T-cell (primary cell): ENCODE measurements at regions not wholly inside any gene's neighbourhood (a gene's known extent, or its start where the extent isn't known, plus 50 kb on each side); places are given as distances from the start of the nearest gene placed in this dataset.

Source experiments
- ATAC-seq, 4 experiments: fragments of 200-7000 bp in 3 of 4; fragments of 150-1000 bp in 1 of 4; cut with Tn5 transposase; replicated peaks in 1 of 4; 1 replicate in 3 of 4; 2 replicates in 1 of 4; pipeline ENCODE4 v1.10.0; 2021; ENCODE audit warnings: moderate library complexity in 3 of 4, mild to moderate bottlenecking in 2 of 4, moderate number of reproducible peaks in 1 of 4
- CTCF ChIA-PET, 2 donors: fragments of 300-600 bp; sonication (Branson Sonifier 250); formaldehyde crosslinking; loops; one replicate each; lab custom pipeline; 2022; ENCODE audit warnings: antibody characterized with exemption in 2 of 2; lab: Charles Lee
- POLR2A ChIA-PET, 2 donors: fragments of 300-600 bp; sonication (Branson Sonifier 250); formaldehyde crosslinking; loops; one replicate each; lab custom pipeline; 2022; ENCODE audit warnings: antibody characterized with exemption in 2 of 2; lab: Charles Lee
- DNase-seq, 35 experiments: peaks; one replicate each; pipeline versions ENCODE4 v3.0.0 to v3.0.0-alpha.2; 2013 to 2023
- H3K27ac ChIP-seq: one replicate; pipeline ENCODE4 v1.5.1; 2013; ENCODE audit warnings: low read length
- H3K27me3 ChIP-seq, 2 experiments: replicated peaks in 1 of 2; 1 replicate in 1 of 2; 2 replicates in 1 of 2; pipeline versions ENCODE4 v1.6.1 to v1.7.0; 2013; ENCODE audit warnings: low read length in 1 of 2, mixed read lengths in 1 of 2; ENCODE audit not compliant: control insufficient read depth in 2 of 2, insufficient read depth in 2 of 2; ENCODE audit errors: extremely low read depth in 1 of 2
- H3K36me3 ChIP-seq, 2 donors: 1 replicate in 1 of 2; 2 replicates in 1 of 2; pipeline versions ENCODE4 v1.6.1 to v1.7.0; 2013; ENCODE audit warnings: low read length in 1 of 2; ENCODE audit not compliant: control insufficient read depth in 2 of 2, insufficient read depth in 1 of 2; ENCODE audit errors: extremely low read depth in 1 of 2
- H3K4me1 ChIP-seq, 2 experiments: 1 replicate in 1 of 2; 2 replicates in 1 of 2; pipeline versions ENCODE4 v1.6.1 to v1.7.0; 2013; ENCODE audit warnings: low read length in 2 of 2, mixed read lengths in 1 of 2; ENCODE audit not compliant: insufficient read depth in 2 of 2, control insufficient read depth in 1 of 2; ENCODE audit errors: extremely low read depth in 1 of 2
- H3K4me3 ChIP-seq, 2 donors: 1 replicate in 1 of 2; 2 replicates in 1 of 2; pipeline versions ENCODE4 v1.5.1 to v1.7.0; 2013; ENCODE audit warnings: mild to moderate bottlenecking in 2 of 2, low read length in 1 of 2, moderate library complexity in 1 of 2; ENCODE audit not compliant: control insufficient read depth in 1 of 2; ENCODE audit errors: extremely low read depth in 1 of 2
- H3K9me3 ChIP-seq: 2 replicates; pipeline ENCODE4 v1.7.0; 2013
- H3K27ac Mint-ChIP-seq, 2 donors: one replicate each; pipeline ENCODE4 v1.8.0; 2020 to 2021; ENCODE audit warnings: mild to moderate bottlenecking in 2 of 2, mixed read lengths in 2 of 2
- H3K27me3 Mint-ChIP-seq, 2 donors: one replicate each; pipeline ENCODE4 v1.8.0; 2021 to 2022; ENCODE audit warnings: mixed read lengths in 2 of 2
- H3K36me3 Mint-ChIP-seq: one replicate; pipeline ENCODE4 v1.8.0; 2021; ENCODE audit warnings: mixed read lengths
- H3K4me1 Mint-ChIP-seq, 3 donors: one replicate each; pipeline ENCODE4 v1.8.0; 2020 to 2022; ENCODE audit warnings: mixed read lengths in 3 of 3, mild to moderate bottlenecking in 1 of 3
- H3K4me3 Mint-ChIP-seq, 3 donors: one replicate each; pipeline ENCODE4 v1.8.0; 2020 to 2022; ENCODE audit warnings: mild to moderate bottlenecking in 3 of 3, mixed read lengths in 3 of 3, moderate library complexity in 3 of 3
- H3K9me3 Mint-ChIP-seq, 3 donors: one replicate each; pipeline ENCODE4 v1.8.0; 2020 to 2022; ENCODE audit warnings: mixed read lengths in 3 of 3
- WGBS: methylation state at CpG from one replicate; pipeline ENCODE4 v1.1.5; 2013; ENCODE audit warnings: missing lambda C conversion rate; ENCODE audit not compliant: insufficient coverage; 5-methylcytosine and 5-hydroxymethylcytosine counted together

- Mint-ChIP-seq H3K36me3 (no peaks in the 10 kb centered on the region), H3K4me3 (no peak overlapping the region), H3K27me3 (peaks cover 13 to 27% of the 10 kb centered on the region in 2 donors), H3K27ac (no peak overlapping the region), H3K9me3 (no peaks in the 10 kb centered on the region), H3K4me1 (no peaks in the 10 kb centered on the region)
- ATAC-seq: no peak
- Histone ChIP-seq H3K9me3 (no peaks in the 10 kb centered on the region), H3K36me3 (no peaks in the 10 kb centered on the region), H3K27me3 (peaks cover 0 to 6% of the 10 kb centered on the region in 2 experiments), H3K27ac (no peak overlapping the region), H3K4me3 (no peak overlapping the region), H3K4me1 (no peaks in the 10 kb centered on the region)
- no peak for DNase-seq
- WGBS: 84% methylated on average over 8 of the region's 9 CpGs
- ChIA-PET POLR2A (interaction anchor here in 1 of 2 donors (0.6 kb wide), 1 partner anchor 1558 kb away, joined by 10 read pairs; no protein-coding TSS in a partner anchor), CTCF (no interaction called here)
Observed at GRCh38 chr15:94677202-94677790, 445.9 kb downstream of the MCTP2 start.

GRCh38 chr15:94682171-94682570, 450.8 kb downstream of the MCTP2 start:
- Mint-ChIP-seq H3K27me3 (peaks cover 9 to 20% of the 10 kb centered on the region in 2 donors), H3K4me1 (no peaks in the 10 kb centered on the region), H3K9me3 (no peaks in the 10 kb centered on the region), H3K36me3 (no peaks in the 10 kb centered on the region), H3K27ac (no peak overlapping the region), H3K4me3 (no peak overlapping the region)
- DNase-seq: no peak
- WGBS: 68% methylated on average over 2 of the region's 3 CpGs
- ATAC-seq: no peak
- Histone ChIP-seq H3K27me3 (no peaks in the 10 kb centered on the region), H3K27ac (no peak overlapping the region), H3K4me3 (no peak overlapping the region), H3K4me1 (no peaks in the 10 kb centered on the region), H3K9me3 (no peaks in the 10 kb centered on the region), H3K36me3 (no peaks in the 10 kb centered on the region)
- POLR2A ChIA-PET: no interaction called here
- CTCF ChIA-PET: no interaction called here

DNA sequence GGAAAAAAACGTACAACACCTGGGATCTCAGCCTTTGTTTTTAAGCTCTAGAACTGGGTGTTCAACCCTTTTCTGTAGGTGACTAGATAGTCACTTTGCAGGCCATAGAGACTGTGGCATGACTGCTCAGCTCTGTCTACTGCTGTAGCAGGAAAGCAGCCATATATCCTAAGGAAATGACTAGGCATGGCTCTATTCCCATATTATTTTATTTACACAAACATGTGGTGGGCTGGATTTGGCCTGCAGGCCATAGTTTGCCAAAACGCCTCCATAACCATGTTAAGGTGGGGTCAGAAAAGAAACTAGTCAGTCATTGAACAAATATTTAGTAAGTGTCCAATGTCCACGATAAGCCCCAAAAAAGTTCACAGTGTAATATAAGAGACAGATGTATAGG, 452.5 kb downstream of the MCTP2 start:
- ATAC-seq: no peak
- POLR2A ChIA-PET: no interaction called here
- Mint-ChIP-seq H3K27me3 (peaks cover 9 to 15% of the 10 kb centered on the region in 2 donors), H3K9me3 (no peaks in the 10 kb centered on the region), H3K36me3 (no peaks in the 10 kb centered on the region), H3K4me1 (no peaks in the 10 kb centered on the region), H3K27ac (no peak overlapping the region), H3K4me3 (no peak overlapping the region)
- Histone ChIP-seq H3K27me3 (no peaks in the 10 kb centered on the region), H3K27ac (no peak overlapping the region), H3K9me3 (no peaks in the 10 kb centered on the region), H3K36me3 (no peaks in the 10 kb centered on the region), H3K4me3 (no peak overlapping the region), H3K4me1 (no peaks in the 10 kb centered on the region)
- 40% methylated on average over 1 of the region's 3 CpGs for WGBS
- CTCF ChIA-PET: no interaction called here
- no peak for DNase-seq

DNA sequence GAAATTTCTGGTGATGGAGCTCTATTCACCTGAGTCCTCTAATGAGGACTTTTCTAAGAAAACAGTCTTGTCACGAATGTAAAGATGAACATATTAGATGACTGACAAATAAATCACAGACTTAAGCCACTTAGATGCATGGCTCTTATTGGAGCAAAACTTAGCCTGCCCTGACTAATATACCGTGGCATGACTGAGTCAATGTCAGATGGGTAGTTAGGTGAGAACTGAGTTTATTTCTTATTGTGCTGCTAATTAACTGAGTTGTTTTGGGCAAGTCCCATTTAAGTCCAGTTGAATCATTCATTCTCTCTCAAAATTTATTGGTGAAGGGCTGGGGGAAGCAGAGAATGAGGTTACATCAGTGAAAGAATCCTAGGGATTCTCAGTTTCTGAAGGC, 459.8 kb downstream of the MCTP2 start:
- DNase-seq (no peak), ATAC-seq (no peak)
- no peak overlapping the region for H3K4me3 Mint-ChIP-seq
- Histone ChIP-seq H3K27ac (no peak overlapping the region), H3K9me3 (no peaks in the 10 kb centered on the region), H3K36me3 (no peaks in the 10 kb centered on the region), H3K27me3 (no peaks in the 10 kb centered on the region), H3K4me3 (no peak overlapping the region), H3K4me1 (no peaks in the 10 kb centered on the region)
- no peaks in the 10 kb centered on the region for H3K36me3 Mint-ChIP-seq
- CTCF ChIA-PET: no interaction called here
- no peaks in the 10 kb centered on the region for H3K4me1 Mint-ChIP-seq
- H3K27me3 Mint-ChIP-seq: peaks cover 0 to 4% of the 10 kb centered on the region in 2 donors
- H3K9me3 Mint-ChIP-seq: no peaks in the 10 kb centered on the region
- WGBS: 100% methylated on average over 1 of the region's 2 CpGs
- POLR2A ChIA-PET: no interaction called here
- no peak overlapping the region for H3K27ac Mint-ChIP-seq

GRCh38 chr15:94692710-94693109, 461.3 kb downstream of the MCTP2 start:
- Histone ChIP-seq H3K4me3 (no peak overlapping the region), H3K27me3 (no peaks in the 10 kb centered on the region), H3K36me3 (no peaks in the 10 kb centered on the region), H3K4me1 (no peaks in the 10 kb centered on the region), H3K27ac (no peak overlapping the region), H3K9me3 (no peaks in the 10 kb centered on the region)
- Mint-ChIP-seq H3K27ac (no peak overlapping the region), H3K27me3 (peaks cover 0 to 4% of the 10 kb centered on the region in 2 donors), H3K4me1 (no peaks in the 10 kb centered on the region), H3K9me3 (no peaks in the 10 kb centered on the region), H3K36me3 (no peaks in the 10 kb centered on the region), H3K4me3 (no peak overlapping the region)
- WGBS: no CpG with 5 or more reads among the region's 3 CpGs
- ATAC-seq (no peak), DNase-seq (no peak)
- ChIA-PET POLR2A (no interaction called here), CTCF (no interaction called here)

DNA sequence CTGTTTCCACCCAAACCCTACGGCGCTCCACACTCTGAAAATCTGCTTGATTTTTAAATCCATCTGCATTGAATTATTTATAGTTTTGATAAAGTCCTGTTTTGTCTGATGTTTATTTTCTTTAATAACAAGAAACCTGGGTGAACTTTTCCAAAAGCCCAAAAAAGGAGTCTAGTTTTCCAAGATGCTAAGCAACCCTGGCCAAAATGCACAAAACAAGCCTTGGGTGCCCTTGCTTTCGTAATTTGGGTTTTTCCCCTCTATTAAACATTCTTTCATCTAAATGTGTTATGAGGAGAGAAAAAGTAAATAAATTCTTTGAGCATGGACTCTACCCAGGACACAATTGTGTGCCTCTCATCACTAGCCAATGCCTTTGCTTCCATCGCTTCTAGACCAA, 468.9 kb downstream of the MCTP2 start:
- peaks cover 0 to 14% of the 10 kb centered on the region in 2 donors for H3K27me3 Mint-ChIP-seq
- Histone ChIP-seq H3K4me1 (no peaks in the 10 kb centered on the region), H3K27ac (no peak overlapping the region), H3K4me3 (no peak overlapping the region), H3K27me3 (no peaks in the 10 kb centered on the region), H3K9me3 (no peaks in the 10 kb centered on the region), H3K36me3 (no peaks in the 10 kb centered on the region)
- no peak overlapping the region for H3K4me3 Mint-ChIP-seq
- no peak overlapping the region for H3K27ac Mint-ChIP-seq
- ChIA-PET POLR2A (no interaction called here), CTCF (no interaction called here)
- DNase-seq (no peak), ATAC-seq (no peak)
- H3K4me1 Mint-ChIP-seq: no peaks in the 10 kb centered on the region
- no peaks in the 10 kb centered on the region for H3K9me3 Mint-ChIP-seq
- H3K36me3 Mint-ChIP-seq: no peaks in the 10 kb centered on the region
- no CpG with 5 or more reads among the region's 4 CpGs for WGBS
